GM12874 (cell line): ENCODE measurements at regions not wholly inside any gene's neighbourhood (a gene's known extent, or its start where the extent isn't known, plus 50 kb on each side); places are given as distances from the start of the nearest gene placed in this dataset.

Experiments used
- TF ChIP-seq, protein P1 (sequence below): IDR thresholded peaks from 2 replicates; pipeline ENCODE4 v1.5.1; 2011; ENCODE audit warnings: low read depth, mild to moderate bottlenecking, control low read depth, low read length, moderate library complexity; ENCODE audit not compliant: insufficient read depth

GRCh38 chr1:194209920-194210319 lies 1023.5 kb upstream of the B3GALT2 start:
- TF ChIP-seq, protein P1, sequence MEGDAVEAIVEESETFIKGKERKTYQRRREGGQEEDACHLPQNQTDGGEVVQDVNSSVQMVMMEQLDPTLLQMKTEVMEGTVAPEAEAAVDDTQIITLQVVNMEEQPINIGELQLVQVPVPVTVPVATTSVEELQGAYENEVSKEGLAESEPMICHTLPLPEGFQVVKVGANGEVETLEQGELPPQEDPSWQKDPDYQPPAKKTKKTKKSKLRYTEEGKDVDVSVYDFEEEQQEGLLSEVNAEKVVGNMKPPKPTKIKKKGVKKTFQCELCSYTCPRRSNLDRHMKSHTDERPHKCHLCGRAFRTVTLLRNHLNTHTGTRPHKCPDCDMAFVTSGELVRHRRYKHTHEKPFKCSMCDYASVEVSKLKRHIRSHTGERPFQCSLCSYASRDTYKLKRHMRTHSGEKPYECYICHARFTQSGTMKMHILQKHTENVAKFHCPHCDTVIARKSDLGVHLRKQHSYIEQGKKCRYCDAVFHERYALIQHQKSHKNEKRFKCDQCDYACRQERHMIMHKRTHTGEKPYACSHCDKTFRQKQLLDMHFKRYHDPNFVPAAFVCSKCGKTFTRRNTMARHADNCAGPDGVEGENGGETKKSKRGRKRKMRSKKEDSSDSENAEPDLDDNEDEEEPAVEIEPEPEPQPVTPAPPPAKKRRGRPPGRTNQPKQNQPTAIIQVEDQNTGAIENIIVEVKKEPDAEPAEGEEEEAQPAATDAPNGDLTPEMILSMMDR: no peak

GRCh38 chr1:194208674-194209073 lies 1022.3 kb upstream of the B3GALT2 start:
- TF ChIP-seq, protein P1: no peak

DNA sequence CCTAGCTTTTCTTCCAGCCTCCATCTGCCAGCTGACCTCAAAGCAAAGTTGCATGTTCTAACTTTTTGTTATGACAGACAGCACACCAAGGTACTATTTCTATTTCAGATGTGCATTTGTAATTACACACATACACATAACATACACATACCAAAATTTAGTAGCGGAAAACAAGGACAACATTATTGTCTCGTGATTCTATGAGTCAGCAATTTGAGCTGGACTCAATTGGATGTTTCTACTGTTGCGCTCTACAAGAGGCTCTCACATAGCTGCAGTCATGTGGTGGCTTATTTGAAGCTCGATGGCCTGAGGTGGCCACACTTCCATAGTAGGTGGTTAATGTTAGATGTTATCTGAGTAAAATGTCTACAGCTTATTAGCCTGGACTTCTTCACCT lies 1010.1 kb upstream of the B3GALT2 start:
- TF ChIP-seq, protein P1: no peak

- TF ChIP-seq, protein P1: no peak
Measured at GRCh38 chr1:194194724-194195123, 1008.3 kb upstream of the B3GALT2 start.

- TF ChIP-seq, protein P1: no peak
Measured at GRCh38 chr1:194184974-194185373, 998.6 kb upstream of the B3GALT2 start.

DNA sequence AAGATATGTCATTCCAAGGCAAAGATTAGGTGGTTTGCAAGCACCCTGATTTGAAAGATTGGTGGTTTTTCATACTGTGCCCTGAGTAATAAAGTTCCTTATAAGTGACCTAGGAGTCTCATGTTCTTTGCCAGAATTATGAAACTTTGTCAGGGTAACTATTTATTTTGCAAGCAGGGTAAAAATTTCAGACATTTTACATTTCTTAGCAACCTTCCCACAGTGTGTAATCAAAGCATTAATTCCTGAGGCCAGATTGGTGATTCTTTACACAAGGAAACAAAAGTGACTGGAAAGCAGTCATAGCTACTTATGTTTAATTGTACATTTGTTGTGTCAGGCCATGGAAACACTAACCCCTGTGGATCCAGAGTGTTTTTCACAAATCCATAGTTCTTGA lies 998.0 kb upstream of the B3GALT2 start:
- TF ChIP-seq, protein P1: no peak

- TF ChIP-seq, protein P1: no peak
Measured at GRCh38 chr1:194181845-194182244, 995.4 kb upstream of the B3GALT2 start.

DNA sequence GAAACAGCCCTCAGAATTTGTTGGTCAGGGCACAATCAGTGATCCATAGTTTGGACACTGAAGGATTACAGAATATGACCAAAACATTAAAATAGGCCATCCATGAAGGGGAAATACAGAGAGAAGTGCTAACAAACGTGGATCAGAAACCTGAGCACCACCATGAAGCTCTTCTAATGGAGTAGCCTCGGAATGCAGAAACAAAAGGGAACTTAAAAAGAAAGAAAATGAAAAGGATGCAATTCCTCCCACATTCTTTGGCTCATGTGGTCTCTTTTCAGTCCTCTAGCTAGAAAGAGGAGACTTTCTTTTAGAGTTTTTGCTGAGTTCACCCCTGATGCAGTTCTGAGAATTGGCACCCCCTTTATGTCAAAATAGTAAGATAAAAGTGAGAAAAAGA lies 989.8 kb upstream of the B3GALT2 start:
- TF ChIP-seq, protein P1: no peak
